Prostate gland (tissue), 2 donors: ENCODE measurements at regions not wholly inside any gene's neighbourhood (a gene's known extent, or its start where the extent isn't known, plus 50 kb on each side); places are given as distances from the start of the nearest gene placed in this dataset.

Experiments
- CTCF ChIP-seq, 4 experiments: fragments of 200-600 bp in 2 of 4; fragments of 450-650 bp in 2 of 4; sonication (generic) in 2 of 4; IDR thresholded peaks; 1 replicate in 3 of 4; 2 replicates in 1 of 4; pipeline ENCODE4 v1.5.1; 2016 to 2019; ENCODE audit warnings: antibody characterized with exemption in 4 of 4, mild to moderate bottlenecking in 2 of 4, moderate library complexity in 2 of 4
- POLR2A ChIP-seq: fragments of 450-650 bp; IDR thresholded peaks from one replicate; pipeline ENCODE4 v1.6.1; 2016; ENCODE audit warnings: antibody characterized with exemption, mild to moderate bottlenecking

GRCh38 chr12:111163422-111163821 is 205.5 kb downstream of the PHETA1 start:
- no peak for TF ChIP-seq POLR2A
- no peak for TF ChIP-seq CTCF (IDR thresholded peaks at IDR 0.05)
